ENCODE measurements at regions not wholly inside any gene's neighbourhood (a gene's known extent, or its start where the extent isn't known, plus 50 kb on each side); places are given as distances from the start of the nearest gene placed in this dataset.

DNA sequence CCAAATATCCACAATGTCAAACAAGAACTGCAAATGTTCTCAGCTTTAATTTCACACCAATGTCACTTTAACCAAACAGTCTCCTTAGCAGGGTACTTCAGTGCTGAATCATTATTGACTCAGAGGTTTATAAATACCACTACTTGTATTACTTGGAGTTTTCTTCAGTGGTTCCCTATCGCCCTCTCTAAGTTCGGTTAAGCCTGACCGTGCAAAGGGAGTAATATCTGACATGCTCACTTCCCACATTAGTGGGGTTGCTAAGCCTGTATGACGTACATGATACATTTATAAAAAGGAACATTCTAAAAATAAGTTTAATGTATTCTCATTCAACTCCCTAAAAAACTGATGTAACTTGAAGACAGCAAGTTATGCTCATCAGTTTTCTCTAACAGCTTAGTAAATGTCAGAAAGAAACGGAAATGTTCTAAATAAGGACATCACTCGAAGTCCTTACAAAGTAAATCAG is 93.1 kb upstream of the ZC3H12C start (continued):
- TF ChIP-seq, protein P1, sequence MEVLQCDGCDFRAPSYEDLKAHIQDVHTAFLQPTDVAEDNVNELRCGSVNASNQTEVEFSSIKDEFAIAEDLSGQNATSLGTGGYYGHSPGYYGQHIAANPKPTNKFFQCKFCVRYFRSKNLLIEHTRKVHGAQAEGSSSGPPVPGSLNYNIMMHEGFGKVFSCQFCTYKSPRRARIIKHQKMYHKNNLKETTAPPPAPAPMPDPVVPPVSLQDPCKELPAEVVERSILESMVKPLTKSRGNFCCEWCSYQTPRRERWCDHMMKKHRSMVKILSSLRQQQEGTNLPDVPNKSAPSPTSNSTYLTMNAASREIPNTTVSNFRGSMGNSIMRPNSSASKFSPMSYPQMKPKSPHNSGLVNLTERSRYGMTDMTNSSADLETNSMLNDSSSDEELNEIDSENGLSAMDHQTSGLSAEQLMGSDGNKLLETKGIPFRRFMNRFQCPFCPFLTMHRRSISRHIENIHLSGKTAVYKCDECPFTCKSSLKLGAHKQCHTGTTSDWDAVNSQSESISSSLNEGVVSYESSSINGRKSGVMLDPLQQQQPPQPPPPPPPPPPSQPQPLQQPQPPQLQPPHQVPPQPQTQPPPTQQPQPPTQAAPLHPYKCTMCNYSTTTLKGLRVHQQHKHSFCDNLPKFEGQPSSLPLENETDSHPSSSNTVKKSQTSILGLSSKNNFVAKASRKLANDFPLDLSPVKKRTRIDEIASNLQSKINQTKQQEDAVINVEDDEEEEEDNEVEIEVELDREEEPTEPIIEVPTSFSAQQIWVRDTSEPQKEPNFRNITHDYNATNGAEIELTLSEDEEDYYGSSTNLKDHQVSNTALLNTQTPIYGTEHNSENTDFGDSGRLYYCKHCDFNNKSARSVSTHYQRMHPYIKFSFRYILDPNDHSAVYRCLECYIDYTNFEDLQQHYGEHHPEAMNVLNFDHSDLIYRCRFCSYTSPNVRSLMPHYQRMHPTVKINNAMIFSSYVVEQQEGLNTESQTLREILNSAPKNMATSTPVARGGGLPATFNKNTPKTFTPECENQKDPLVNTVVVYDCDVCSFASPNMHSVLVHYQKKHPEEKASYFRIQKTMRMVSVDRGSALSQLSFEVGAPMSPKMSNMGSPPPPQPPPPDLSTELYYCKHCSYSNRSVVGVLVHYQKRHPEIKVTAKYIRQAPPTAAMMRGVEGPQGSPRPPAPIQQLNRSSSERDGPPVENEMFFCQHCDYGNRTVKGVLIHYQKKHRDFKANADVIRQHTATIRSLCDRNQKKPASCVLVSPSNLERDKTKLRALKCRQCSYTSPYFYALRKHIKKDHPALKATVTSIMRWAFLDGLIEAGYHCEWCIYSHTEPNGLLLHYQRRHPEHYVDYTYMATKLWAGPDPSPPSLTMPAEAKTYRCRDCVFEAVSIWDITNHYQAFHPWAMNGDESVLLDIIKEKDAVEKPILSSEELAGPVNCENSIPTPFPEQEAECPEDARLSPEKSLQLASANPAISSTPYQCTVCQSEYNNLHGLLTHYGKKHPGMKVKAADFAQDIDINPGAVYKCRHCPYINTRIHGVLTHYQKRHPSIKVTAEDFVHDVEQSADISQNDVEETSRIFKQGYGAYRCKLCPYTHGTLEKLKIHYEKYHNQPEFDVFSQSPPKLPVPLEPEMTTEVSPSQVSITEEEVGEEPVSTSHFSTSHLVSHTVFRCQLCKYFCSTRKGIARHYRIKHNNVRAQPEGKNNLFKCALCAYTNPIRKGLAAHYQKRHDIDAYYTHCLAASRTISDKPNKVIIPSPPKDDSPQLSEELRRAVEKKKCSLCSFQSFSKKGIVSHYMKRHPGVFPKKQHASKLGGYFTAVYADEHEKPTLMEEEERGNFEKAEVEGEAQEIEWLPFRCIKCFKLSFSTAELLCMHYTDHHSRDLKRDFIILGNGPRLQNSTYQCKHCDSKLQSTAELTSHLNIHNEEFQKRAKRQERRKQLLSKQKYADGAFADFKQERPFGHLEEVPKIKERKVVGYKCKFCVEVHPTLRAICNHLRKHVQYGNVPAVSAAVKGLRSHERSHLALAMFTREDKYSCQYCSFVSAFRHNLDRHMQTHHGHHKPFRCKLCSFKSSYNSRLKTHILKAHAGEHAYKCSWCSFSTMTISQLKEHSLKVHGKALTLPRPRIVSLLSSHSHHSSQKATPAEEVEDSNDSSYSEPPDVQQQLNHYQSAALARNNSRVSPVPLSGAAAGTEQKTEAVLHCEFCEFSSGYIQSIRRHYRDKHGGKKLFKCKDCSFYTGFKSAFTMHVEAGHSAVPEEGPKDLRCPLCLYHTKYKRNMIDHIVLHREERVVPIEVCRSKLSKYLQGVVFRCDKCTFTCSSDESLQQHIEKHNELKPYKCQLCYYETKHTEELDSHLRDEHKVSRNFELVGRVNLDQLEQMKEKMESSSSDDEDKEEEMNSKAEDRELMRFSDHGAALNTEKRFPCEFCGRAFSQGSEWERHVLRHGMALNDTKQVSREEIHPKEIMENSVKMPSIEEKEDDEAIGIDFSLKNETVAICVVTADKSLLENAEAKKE (CRISPR knock-in tag; IDR thresholded peaks at IDR 0.05): no peak
- no peak for TF ChIP-seq JUNB (IDR thresholded peaks at IDR 0.05; ENCODE audit: unreplicated experiment)
- TF ChIP-seq STAT1 (IDR thresholded peaks at IDR 0.05; ENCODE audit: unreplicated experiment): no peak
- no peak for TF ChIP-seq ZNF114 (CRISPR knock-in tag; IDR thresholded peaks at IDR 0.05)
- no peak for TF ChIP-seq EZH2 (IDR thresholded peaks at IDR 0.05; ENCODE audit: low read depth, unreplicated experiment)

DNA sequence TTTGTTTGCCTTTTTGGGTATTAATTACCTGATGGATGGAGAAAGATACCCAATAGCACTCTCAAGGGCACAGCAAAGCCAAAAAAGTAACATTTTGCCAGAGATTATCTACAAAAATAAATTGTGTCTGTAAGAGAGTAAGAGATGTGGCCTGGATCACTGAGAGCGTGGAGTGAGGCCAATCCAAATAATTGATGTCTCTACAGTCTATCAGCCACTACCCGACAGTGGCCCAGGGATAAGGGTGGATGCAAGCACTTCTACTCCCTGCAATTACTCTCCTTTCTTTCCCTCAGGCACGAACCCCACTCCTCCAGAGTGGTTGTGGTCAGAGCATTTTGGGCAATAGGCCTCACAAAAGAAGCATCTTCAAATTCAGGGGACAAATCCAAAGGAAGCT is 92.3 kb upstream of the ZC3H12C start:
- no peaks in the 10 kb centered on the region for H3K4me1 Mint-ChIP-seq
- Histone ChIP-seq H3K27me3 (ENCODE audit: insufficient read depth) (no peaks in the 10 kb centered on the region), H3K36me3 (ENCODE audit: insufficient read depth) (no peaks in the 10 kb centered on the region), H3F3A (replicated peaks; ENCODE audit: low read depth) (no peaks in the 10 kb centered on the region), H3K4me1 (ENCODE audit: insufficient read depth) (no peaks in the 10 kb centered on the region), H4K20me1 (replicated peaks; ENCODE audit: insufficient read depth) (no peaks in the 10 kb centered on the region), H3K27ac (ENCODE audit: low read depth) (no peak overlapping the region), H3K4me2 (no peak overlapping the region), H3K4me3 (no peak overlapping the region), H2AFZ (peak overlapping the region; percentile 12; the same call in 1 of the 2 replicates), H3K9me2 (ENCODE audit: insufficient read depth) (no peaks in the 10 kb centered on the region; the same call in 1 of the 2 replicates), H3K79me2 (replicated peaks; ENCODE audit: insufficient read depth) (no peaks in the 10 kb centered on the region)
- no peaks in the 10 kb centered on the region for H3K36me3 Mint-ChIP-seq (ENCODE audit: low read depth)
- no peaks in the 10 kb centered on the region for H3K27me3 Mint-ChIP-seq (ENCODE audit: insufficient read depth, low read depth, poor library complexity)
- DNase-seq (ENCODE audit: low spot score): no peak
- no peaks in the 10 kb centered on the region for H3K9me3 Mint-ChIP-seq
- no peak overlapping the region for H3K27ac Mint-ChIP-seq
- no peak overlapping the region for H3K4me3 Mint-ChIP-seq
- no peak for ATAC-seq
- TF ChIP-seq, protein P2, sequence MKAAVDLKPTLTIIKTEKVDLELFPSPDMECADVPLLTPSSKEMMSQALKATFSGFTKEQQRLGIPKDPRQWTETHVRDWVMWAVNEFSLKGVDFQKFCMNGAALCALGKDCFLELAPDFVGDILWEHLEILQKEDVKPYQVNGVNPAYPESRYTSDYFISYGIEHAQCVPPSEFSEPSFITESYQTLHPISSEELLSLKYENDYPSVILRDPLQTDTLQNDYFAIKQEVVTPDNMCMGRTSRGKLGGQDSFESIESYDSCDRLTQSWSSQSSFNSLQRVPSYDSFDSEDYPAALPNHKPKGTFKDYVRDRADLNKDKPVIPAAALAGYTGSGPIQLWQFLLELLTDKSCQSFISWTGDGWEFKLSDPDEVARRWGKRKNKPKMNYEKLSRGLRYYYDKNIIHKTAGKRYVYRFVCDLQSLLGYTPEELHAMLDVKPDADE (IDR thresholded peaks at IDR 0.05): no peak
- TF ChIP-seq NANOG (IDR thresholded peaks at IDR 0.05; ENCODE audit: borderline replicate concordance) (no peak), ZNF331 (CRISPR knock-in tag; IDR thresholded peaks at IDR 0.05; ENCODE audit: low read depth) (no peak), CREB1 (CRISPR knock-in tag; IDR thresholded peaks at IDR 0.05; ENCODE audit: low read depth) (no peak)
- TF ChIP-seq, protein P3, sequence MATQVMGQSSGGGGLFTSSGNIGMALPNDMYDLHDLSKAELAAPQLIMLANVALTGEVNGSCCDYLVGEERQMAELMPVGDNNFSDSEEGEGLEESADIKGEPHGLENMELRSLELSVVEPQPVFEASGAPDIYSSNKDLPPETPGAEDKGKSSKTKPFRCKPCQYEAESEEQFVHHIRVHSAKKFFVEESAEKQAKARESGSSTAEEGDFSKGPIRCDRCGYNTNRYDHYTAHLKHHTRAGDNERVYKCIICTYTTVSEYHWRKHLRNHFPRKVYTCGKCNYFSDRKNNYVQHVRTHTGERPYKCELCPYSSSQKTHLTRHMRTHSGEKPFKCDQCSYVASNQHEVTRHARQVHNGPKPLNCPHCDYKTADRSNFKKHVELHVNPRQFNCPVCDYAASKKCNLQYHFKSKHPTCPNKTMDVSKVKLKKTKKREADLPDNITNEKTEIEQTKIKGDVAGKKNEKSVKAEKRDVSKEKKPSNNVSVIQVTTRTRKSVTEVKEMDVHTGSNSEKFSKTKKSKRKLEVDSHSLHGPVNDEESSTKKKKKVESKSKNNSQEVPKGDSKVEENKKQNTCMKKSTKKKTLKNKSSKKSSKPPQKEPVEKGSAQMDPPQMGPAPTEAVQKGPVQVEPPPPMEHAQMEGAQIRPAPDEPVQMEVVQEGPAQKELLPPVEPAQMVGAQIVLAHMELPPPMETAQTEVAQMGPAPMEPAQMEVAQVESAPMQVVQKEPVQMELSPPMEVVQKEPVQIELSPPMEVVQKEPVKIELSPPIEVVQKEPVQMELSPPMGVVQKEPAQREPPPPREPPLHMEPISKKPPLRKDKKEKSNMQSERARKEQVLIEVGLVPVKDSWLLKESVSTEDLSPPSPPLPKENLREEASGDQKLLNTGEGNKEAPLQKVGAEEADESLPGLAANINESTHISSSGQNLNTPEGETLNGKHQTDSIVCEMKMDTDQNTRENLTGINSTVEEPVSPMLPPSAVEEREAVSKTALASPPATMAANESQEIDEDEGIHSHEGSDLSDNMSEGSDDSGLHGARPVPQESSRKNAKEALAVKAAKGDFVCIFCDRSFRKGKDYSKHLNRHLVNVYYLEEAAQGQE (IDR thresholded peaks at IDR 0.05; ENCODE audit: unreplicated experiment): no peak
